SK-N-MC (cell line): ENCODE measurements at regions not wholly inside any gene's neighbourhood (a gene's known extent, or its start where the extent isn't known, plus 50 kb on each side); places are given as distances from the start of the nearest gene placed in this dataset.

ENCODE experiments used
- EZH2 ChIP-seq: fragments of 200-600 bp; sonication (generic); IDR thresholded peaks from one replicate; pipeline ENCODE4 v1.6.1; 2017; ENCODE audit warnings: antibody characterized with exemption
- FOXP2 ChIP-seq: optimal IDR thresholded peaks from 2 replicates; pipeline ENCODE3; 2011; ENCODE audit warnings: mild to moderate bottlenecking, moderate library complexity; ENCODE audit not compliant: insufficient read depth; ENCODE audit errors: extremely low read length, control extremely low read depth
- POLR2AphosphoS5 ChIP-seq: IDR thresholded peaks from 2 replicates; pipeline ENCODE4 v1.6.1; 2012; ENCODE audit warnings: mild to moderate bottlenecking, low read depth, low read length, borderline replicate concordance

GRCh38 chr10:6995341-6995740, 415.3 kb upstream of the PRKCQ start:
- TF ChIP-seq EZH2 (no peak), POLR2AphosphoS5 (no peak), FOXP2 (no peak)
